HG02642 (cell line): ENCODE measurements at regions not wholly inside any gene's neighbourhood (a gene's known extent, or its start where the extent isn't known, plus 50 kb on each side); places are given as distances from the start of the nearest gene placed in this dataset.

Source experiments
- ATAC-seq: cut with Tn5 transposase; IDR thresholded peaks from one replicate; pipeline ENCODE4 v1.9.1; 2021; ENCODE audit warnings: mild to moderate bottlenecking; ENCODE audit not compliant: unreplicated experiment, poor library complexity

DNA sequence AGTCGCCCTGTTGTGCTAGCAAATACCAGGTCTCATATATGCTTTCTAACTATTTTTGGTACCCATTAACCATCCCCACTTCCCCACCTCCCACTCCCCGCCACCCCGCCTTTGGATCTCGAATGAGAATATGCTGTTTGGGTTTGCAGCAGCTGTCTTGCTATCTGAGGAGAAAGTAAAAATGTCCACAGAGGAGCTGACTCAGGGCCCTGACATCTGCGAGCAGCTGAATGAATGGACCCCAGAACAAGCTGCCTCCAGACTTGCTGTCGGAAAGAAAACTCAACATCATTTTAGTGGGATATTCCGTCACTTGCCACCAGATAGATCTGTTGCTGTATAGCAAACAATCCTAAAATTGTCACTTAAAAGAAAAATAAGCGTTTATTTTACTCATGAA lies 103.7 kb downstream of the LINC00237 start:
- no peak for ATAC-seq

DNA sequence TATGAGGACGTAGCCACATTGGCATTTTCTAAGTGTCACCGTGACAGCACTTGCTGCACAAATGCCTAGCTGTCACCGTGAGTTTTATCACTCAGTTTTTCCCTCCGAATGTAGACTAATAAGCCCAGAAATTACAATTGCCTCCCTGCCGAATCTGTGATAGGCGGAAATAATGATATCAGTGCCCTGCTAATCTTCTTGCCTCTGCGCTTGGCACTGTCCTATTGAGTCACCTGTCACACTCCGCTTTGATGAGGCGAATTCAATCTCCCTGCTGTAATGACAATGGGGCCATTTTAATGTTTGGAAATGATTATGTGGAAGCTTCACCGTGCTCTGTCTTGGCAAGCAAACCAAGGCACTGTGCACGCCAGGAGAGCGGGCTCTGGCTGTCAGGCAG lies 112.8 kb downstream of the LINC00237 start:
- ATAC-seq = no peak

DNA sequence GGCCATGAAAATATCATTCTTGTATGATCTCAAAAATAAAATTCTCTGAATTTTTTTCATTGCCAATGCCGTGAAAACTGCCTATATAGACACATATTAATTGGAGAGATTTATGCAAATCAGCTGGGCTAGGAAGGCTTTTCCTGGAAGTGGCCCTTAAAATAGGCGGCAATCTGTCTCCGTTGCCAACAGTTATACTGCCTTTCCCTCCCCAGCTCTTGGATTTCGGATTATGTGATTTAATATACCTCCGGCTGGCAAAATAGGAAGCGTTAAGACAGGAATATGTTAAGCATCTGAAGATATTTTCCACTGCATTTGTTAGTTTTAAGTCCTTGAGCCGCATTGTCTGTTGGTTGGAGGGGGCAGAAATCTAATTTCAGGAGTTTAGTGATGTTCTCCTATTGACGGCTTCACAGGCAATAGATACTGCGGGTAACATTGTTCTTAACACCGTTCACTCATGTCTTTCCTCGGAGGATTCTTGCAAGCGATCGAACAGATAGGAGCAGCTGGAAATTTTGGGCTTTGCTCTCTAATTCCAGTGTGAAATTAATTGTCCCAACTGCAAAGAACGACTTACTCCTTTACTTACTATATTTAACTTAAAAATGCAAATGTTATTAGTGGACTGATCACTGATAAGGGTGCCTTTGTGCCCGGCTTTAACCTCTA lies 113.3 kb downstream of the LINC00237 start:
- ATAC-seq = no peak

DNA sequence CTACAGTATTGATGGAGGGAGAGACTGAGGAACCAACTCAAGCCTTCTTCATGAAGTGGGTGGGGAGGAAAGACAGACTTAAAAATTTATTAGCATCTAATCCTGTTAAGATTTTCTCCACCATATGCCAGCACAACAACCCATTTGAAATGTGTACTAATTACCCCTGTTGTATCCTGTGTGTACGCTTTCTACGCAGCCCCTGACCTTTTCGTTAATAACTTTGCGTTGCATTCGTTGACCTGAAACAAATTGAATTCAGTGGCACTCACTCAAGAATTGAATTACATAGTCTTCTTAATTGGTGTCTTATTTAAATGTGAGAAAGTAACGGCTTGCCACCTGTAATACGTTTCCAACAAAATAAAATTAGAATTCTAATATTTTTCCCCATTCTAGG lies 113.9 kb downstream of the LINC00237 start:
- no peak for ATAC-seq

DNA sequence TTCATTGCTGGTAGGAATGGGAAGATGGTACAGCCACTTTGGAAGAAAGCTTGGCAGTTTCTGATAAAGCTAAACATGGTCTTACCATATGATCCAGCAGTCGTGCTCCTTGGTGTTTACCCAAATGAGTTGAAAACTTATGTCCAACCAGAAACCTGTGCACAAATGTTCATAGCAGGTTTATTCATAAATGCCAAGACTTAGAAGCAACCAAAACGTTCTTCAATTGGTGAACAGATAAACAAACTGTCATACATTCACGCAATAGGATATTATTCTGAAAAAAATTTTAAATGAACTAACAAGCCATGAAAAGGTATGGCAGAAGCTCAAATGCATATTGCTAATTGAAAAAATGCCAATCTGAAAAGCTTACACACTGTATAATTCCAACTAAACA lies 117.1 kb downstream of the LINC00237 start:
- no peak for ATAC-seq

DNA sequence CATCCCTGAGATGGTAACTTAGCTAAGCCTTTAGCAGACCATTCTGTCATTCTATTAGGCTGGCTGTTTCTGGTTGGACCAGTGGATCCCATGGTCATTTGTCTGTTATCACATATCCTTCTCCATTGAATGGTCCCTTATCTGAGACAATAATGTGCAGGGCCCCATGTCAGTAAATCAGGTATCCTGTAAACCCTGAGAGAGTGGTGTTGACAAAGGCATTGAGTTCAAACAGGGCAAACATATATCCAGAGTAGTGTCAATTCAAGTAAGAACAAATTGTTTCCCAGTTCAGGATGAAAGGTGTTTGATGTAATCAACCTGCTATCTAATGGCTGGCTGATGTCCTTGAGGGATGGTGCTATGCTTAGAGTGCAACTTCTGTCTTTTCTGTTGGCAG lies 126.2 kb downstream of the LINC00237 start:
- no peak for ATAC-seq

DNA sequence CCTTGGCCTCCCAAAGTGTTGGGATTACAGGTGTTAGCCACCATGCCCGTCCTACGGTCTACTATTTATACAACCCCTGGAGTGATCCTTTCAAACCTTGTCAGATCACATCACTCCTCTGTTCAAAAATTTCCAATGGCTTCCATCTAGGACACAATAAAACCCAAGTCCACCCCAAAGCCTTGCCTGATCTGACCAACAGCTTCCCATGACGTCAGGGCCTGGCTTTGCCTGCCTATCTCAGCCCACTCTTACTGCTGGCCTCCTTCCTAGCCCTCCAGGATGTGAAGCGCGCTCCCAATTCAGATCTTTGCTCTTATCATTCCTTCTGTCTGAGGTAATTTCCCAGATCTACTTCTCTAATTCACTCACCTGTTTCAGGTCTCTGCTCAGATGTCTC lies 128.4 kb downstream of the LINC00237 start:
- no peak for ATAC-seq

DNA sequence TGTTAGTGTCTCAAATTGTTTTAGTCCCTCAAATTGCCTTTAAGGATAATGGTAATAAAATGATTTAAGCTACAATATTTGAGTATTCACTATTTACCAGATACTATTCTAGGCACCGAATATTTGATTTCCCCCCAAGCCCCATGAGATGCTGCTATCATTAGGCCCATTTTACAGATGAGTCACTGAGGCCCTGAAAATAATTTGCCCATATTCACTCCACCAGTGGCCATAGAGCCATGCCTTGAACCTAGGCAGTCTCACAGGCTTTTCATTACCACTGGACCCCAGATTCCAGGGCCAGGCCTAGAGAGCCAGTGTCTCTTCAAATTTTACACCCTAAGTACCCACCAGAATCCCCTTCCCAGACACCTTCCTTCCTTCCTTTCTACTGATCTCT lies 133.7 kb downstream of the LINC00237 start:
- ATAC-seq = no peak

DNA sequence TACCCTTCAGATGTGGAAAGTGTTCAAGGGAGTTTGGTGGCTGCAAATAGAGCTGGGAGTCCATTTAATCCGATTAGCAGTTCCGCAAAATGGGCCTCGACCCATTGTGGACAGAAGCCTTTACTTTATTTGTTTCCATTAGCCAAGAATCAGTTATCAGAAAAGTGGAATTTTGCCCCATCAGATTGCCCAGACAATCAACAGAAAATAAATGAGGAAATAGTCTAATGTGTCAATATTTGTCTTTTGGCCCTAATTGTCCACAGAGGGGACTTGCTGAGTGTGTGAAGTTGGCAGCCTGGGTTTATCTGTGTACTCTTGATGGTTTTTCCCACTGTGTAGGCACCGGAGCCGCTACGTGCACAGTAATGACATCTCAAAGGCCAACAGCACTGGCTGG lies 134.3 kb downstream of the LINC00237 start:
- ATAC-seq = no peak

DNA sequence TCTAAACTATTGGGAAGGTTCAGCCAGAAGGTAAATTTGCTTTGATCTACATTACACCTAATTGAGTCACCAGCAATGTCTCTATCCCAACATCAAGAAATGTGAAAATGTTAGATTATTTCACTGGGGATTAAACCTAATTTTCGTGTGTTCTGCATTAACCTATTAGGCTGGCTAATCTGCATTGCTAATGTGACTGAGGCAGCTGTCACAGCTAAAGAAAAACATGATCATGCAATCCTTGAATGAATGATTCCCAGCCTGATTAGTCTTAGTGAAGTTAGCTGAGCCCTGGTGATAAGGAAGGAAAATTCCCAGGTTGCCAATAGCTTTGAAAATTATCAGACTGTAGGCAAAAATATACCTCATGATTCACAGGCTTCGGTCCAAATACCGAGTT lies 135.3 kb downstream of the LINC00237 start:
- ATAC-seq = no peak

DNA sequence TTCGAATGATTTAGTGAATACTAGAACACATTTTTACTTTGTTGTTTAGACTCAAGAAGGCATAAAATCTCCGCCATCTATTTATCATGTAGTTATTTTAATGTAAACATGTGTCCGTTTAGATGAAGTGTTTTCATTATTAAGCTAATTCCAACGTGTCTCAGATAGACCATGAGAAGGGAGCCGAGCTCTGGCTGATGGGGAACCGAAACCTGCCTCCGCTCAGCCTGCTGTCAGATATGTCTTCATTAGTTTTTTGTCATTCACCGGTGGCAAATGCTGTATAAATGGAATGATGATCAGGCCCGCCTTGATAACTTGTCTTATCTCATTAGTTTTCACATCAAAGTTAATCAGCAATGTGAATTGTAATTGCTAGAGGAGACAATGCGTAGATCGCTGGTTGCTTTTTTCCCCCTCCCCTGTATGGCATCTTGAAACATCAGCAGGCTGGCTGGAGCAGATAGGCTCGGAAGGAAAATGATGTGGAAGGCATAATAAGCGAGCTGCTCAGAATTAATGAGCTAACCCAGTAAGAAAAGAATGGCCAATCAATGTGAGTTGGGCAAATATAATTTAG lies 136.4 kb downstream of the LINC00237 start:
- ATAC-seq = no peak

DNA sequence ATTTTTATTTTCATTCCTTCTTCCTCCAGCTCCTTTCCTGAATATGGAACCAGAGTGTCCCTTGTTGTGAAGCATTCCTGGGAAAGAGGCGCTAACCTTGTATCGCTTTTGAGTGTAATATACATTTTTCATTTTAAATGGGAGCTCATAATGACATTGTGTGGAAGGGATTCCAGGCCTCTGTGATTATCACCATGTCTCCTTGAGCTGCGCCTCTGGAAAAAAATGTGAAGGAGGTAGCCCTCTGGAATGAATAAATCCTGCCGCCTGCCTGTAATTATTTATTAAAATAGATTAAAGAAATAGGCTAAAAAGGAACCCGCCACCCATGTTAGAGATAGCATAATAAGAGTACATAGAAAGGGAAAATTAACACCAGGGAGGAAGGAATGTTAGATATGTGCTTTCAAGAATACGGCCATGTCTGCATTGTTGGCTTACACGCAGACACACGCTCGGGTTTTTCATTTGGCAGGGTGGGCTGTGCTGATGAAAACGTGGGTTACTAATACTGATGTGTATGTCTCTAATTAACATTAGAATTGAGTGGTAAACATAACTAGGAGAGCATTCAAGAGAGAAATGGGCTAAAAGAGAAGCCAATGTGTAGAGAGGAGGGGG lies 138.5 kb downstream of the LINC00237 start:
- ATAC-seq = no peak

DNA sequence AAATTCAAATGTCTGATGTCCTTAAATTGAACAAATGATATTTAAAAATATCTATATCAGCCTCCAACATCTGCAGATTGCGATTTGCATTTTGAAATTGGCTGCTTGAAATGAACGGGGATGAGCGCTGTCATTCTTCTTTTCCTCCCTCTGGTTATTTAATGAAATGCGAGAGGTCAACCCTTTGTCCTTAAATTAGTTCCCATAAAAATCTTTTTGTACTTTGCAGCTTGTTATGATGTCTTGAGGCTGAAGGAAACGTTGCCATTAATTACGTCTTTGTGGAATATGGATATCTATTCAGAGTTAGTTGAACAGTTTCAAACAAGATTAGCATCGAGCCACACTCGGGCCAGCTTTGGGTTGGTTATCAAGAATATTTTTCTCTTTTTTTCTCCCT lies 140.0 kb downstream of the LINC00237 start:
- no peak for ATAC-seq

DNA sequence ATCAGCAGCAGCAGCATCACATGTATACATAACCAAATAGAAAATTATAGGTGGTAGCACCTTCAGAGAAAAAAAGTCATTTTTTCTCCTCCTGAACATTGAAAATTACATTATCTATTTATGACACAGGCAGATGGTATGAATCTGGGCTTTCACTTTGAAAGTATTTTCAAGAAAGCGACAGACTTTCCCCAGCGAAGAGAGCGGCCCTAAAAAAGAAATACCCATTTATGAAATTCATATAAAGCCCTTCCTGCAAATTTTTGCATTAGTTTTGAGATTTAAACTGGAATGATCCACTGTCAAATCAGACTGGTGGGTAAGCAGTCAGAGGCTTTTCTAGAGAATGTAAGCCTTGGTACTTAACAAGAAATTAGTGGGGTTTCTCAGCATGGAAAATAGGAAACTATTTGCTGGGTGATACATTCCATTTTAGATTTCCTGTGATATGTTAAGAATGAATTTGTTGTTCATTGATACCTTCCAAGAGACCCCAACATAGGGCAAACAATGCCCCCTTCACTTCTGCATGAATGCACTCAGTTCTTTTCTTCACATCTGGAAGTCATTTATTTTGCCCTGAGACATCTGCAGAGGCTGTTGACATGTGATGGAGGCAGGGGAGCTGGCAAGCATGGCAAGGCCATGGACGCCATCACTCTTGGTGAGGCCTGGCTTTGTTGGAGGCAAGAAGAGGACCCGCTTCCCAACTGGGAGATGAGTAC lies 147.0 kb downstream of the LINC00237 start:
- ATAC-seq = no peak

DNA sequence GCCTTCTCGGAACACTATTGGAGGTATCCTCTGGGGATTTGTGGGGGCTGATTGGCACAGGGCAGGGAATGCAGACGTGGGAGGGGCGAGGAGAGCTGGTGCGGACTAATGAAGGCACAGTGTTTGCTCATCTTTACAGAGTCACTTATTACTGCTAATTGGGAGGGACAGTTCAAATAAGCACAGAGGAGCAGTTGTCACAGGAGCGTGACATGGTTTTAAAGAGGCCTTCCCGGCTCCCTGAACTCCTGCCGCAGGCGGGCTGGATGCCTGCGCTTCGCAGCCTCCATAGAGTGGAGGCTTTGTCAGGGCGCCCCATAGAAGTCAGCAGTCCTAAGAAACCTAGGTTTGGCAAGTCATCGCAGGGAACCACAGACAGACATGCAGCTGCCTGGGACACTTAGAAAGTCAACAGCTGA lies 149.6 kb downstream of the LINC00237 start:
- ATAC-seq = no peak

DNA sequence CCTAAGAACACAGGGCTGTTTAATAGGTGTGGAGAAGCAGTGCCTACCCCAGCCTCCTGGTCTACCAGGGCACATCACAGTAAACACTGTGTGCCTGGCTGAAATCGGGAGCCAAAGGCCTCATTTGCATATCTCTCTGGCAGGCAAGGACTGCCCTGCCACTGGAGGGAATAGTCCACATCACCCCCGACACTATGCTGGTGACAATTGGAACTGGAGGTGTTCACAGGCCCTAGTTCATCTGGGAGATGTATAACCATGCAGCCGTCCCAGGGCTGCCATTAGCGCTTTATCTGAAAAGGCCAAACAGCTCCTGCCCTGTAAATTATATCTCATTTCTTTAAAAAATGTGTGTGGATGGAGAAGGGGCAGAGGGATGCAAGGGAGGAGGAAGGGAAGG lies 150.3 kb downstream of the LINC00237 start:
- ATAC-seq = no peak

DNA sequence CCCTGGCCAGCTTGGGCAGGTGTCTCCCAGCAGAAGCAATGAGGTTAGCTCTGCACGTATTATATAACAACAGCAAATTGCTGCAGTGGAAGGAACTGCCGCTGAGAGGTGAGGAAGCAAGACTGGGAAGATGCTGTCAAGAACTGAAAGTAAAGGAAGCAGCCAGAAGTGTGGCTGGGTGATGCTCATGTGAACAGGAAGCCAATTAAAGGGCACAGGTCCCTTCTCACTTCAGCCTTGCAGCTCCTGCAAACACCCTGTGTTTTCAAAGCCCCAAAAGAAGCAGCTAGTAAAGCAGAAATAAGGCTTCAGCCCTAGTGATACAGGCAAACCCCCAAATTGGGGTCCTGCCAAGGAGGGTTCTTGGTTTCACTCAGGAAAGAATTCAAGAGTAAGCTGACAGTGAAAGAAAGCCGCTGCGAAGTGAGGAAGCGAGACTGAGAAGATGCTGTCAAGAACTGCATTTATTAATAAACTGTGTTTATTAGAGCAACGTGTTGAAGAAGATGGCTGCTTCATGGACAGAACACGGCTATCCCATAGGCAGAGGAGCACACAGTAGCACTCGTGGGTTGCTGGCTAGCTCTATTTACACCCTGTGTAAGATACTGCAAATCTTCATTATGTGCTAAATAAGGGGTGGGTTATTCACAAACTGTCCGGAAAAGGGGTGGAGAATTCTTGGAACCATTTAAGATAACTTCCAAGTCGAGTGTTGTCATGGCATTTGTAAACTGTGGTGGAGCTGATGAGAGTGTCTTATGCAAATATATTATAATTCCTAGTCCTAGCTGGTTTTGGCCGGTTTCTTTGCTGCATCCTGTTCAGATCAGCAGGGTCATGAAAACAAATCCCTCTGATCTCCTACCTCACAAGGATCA lies 152.2 kb downstream of the LINC00237 start:
- no peak for ATAC-seq

DNA sequence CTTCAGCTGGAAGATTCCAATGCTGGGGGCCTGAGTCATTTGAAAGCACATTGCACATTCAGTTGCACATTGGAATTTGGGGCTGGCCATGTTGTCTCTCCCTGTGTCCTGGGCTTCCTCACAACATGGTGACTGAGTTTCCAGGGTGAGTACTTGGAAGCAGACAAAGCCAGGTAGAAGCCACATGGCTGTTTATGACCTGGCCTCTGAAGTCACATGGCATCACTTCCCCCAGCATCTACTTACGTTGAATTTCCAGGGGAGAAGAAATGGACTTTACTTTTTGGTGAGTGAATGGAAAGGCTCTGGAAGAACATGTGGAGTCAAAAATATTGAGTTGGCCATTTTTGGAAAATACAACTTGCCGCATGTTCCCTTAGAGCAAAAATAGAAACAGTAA lies 155.5 kb downstream of the LINC00237 start:
- no peak for ATAC-seq

DNA sequence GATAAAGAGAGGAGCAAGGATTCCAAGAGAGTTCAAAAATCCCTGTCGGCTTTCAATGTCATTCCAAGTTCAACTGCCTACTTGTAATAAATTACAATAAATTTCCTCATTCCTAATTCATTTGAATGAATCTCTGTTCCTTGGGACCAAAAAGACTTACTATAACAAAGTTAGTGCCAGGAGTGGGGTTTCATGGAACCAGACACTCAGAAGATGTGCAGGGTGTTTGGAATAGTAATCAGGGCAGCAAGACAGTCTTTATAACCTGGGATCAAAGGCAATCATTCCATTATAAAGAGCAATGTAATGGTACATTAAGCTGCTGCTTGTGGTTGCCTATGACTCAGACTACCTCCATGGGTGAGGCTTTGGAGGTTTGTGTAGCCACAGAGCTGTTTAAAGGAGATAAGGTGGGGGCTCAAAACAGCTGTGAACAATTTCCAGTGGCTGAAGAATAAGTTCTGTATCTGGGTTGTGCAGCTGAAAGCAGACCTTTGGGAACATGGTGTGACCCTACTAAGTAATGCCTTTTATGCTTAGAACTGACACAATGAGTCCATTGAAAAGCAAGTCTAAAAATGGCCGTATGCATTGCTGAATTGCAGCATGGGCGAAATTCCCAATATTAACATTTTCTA lies 159.9 kb downstream of the LINC00237 start:
- ATAC-seq = no peak

DNA sequence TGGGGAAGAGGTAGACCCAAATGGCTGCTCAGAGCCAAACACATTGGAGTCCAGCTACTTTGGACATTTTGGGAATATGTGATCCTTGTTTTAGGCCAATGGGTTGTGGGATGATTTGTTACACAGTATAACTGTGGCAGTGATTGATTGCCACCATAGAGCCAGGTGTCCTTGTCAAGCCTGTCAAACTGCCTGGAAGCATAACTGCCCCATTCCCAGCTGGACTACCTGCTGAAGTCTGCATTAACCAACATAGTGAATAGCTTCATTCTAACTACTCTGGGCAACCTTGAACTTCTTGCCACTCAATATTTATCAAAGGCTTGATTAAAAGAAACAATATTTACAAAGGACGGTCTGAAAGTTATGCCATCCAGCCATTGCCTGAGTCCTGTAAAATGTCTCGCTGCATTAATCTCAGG lies 164.7 kb downstream of the LINC00237 start:
- no peak for ATAC-seq
